ENCODE measurements at regions not wholly inside any gene's neighbourhood (a gene's known extent, or its start where the extent isn't known, plus 50 kb on each side); places are given as distances from the start of the nearest gene placed in this dataset.

- no peak for TF ChIP-seq CTCF (IDR thresholded peaks at IDR 0.05)
- TF ChIP-seq POLR2AphosphoS5 (IDR thresholded peaks at IDR 0.05) = no peak
- TF ChIP-seq EP300 (IDR thresholded peaks at IDR 0.05) = no peak
- TF ChIP-seq POLR2A (IDR thresholded peaks at IDR 0.05) = no peak
Measured at GRCh38 chr7:49346195-49346899, 422.0 kb downstream of the CDC14C start.

Measured in upper lobe of left lung (tissue), 4 donors.